ENCODE measurements at regions not wholly inside any gene's neighbourhood (a gene's known extent, or its start where the extent isn't known, plus 50 kb on each side); places are given as distances from the start of the nearest gene placed in this dataset.

DNA sequence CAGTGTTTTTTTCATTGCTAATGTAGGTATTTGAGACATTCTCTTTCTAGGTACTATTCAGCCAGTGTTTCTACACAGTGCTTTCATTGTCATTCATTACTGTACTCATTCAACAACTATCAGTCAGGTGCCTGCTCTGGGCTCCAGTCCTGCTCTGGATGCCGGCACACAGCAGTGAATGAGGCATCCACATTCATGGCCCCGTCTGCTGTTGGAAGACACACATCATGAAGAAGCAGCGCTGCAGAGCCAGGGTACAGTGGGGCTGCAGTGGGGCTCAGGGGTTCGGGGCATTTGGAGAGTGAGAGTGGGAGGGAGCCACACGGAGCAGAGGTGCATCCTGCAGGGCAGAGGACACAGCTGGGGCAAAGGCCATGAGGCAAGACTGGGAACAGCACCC, 737.2 kb upstream of the RAB6C start:
- no peaks in the 10 kb centered on the region for H3K36me3 ChIP-seq
- H3K27ac ChIP-seq, result no peak overlapping the region
- H3K4me1 ChIP-seq (ENCODE audit: control insufficient read depth in 1 of 2, insufficient read depth in 1 of 2, low read depth in 1 of 2, low read length in 1 of 2), result no peaks in the 10 kb centered on the region
- no peak overlapping the region for H3K4me3 ChIP-seq (ENCODE audit: low read depth in 1 of 2, low read length in 1 of 2)
- H3K9me3 ChIP-seq, result no peaks in the 10 kb centered on the region
- no peaks in the 10 kb centered on the region for H3K27me3 ChIP-seq
- TF ChIP-seq, protein P1, sequence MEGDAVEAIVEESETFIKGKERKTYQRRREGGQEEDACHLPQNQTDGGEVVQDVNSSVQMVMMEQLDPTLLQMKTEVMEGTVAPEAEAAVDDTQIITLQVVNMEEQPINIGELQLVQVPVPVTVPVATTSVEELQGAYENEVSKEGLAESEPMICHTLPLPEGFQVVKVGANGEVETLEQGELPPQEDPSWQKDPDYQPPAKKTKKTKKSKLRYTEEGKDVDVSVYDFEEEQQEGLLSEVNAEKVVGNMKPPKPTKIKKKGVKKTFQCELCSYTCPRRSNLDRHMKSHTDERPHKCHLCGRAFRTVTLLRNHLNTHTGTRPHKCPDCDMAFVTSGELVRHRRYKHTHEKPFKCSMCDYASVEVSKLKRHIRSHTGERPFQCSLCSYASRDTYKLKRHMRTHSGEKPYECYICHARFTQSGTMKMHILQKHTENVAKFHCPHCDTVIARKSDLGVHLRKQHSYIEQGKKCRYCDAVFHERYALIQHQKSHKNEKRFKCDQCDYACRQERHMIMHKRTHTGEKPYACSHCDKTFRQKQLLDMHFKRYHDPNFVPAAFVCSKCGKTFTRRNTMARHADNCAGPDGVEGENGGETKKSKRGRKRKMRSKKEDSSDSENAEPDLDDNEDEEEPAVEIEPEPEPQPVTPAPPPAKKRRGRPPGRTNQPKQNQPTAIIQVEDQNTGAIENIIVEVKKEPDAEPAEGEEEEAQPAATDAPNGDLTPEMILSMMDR (IDR thresholded peaks at IDR 0.05), result no peak

DNA sequence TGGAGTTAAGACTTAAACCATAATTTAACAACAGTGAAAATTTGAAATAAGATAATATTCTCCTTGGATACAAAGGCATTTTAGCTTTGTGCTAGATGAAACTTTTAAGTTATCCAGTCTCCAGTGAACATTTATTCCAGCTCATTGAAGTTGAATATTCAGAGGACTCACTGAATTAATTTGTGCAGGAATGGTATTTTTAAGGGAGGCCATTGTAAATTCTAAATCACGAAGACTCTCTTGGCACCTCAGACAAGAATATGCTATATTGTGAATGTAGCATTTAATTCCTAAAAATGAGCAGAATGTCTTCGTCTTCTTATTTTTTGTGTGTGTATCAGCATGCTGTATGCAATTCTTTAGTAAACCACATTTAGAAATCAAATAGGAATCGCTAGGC, 731.7 kb upstream of the RAB6C start:
- Histone ChIP-seq H3K4me1 (ENCODE audit: control insufficient read depth in 1 of 2, insufficient read depth in 1 of 2, low read depth in 1 of 2, low read length in 1 of 2) (no peaks in the 10 kb centered on the region), H3K27me3 (no peaks in the 10 kb centered on the region), H3K36me3 (no peaks in the 10 kb centered on the region), H3K4me3 (ENCODE audit: low read depth in 1 of 2, low read length in 1 of 2) (no peak overlapping the region), H3K27ac (no peak overlapping the region), H3K9me3 (no peaks in the 10 kb centered on the region)
- TF ChIP-seq, protein P1 (IDR thresholded peaks at IDR 0.05), result no peak

DNA sequence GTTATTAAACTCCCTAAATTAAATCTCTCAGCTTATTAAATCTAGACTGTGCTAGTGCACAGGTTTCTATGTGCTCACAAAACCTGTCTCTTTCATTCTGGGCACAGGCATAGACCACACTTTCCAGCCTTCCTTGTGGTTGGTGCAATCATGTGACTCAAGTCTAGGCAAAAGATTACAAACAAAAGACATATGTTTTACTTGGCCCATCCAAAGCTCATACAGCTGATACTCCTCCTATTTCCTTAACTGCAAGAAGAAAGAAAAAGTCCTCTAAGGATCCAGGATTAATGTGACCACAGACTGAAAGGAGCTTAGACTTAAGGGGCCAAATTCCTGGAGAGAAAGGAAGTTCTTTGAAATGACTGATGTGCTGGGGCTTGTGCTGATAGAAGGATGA, 731.3 kb upstream of the RAB6C start:
- no peaks in the 10 kb centered on the region for H3K27me3 ChIP-seq
- no peak overlapping the region for H3K4me3 ChIP-seq (ENCODE audit: low read depth in 1 of 2, low read length in 1 of 2)
- H3K36me3 ChIP-seq, result no peaks in the 10 kb centered on the region
- no peaks in the 10 kb centered on the region for H3K9me3 ChIP-seq
- H3K27ac ChIP-seq, result no peak overlapping the region
- TF ChIP-seq, protein P1 (IDR thresholded peaks at IDR 0.05), result no peak
- no peaks in the 10 kb centered on the region for H3K4me1 ChIP-seq (ENCODE audit: control insufficient read depth in 1 of 2, insufficient read depth in 1 of 2, low read depth in 1 of 2, low read length in 1 of 2)

DNA sequence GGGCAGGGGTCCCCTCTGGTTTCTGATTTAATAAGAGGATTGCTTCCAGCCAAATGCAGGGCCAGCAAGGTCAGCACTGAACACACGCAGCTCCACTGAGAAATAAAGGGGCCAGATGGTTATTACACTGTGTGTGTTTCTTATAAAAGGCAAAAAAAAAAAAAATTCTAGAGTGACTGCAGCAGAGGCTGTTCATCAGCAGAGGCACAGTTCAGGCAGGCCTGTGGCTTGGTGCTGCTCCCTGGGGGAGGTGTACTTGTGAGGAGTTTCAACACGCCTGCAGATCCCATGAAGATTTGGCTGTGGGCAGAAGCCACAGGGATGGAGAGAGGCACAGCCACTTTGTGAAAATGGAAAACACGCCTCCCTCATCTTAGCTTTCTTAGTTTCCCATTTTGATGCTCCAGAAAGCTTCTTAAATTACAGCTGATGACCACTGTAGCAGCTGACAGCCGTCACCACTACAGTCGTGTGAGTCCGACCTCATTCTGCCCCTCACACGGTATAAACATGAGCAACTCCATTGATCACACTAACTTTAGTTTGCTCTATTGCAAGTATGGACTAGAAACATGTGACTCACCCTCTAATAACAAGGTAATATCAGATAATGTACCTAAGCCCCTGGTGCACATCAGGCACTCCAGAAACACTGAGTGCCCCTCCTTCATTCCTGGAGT, 726.5 kb upstream of the RAB6C start:
- TF ChIP-seq, protein P1 (IDR thresholded peaks at IDR 0.05), result no peak
- no peaks in the 10 kb centered on the region for H3K9me3 ChIP-seq
- no peak overlapping the region for H3K27ac ChIP-seq
- no peaks in the 10 kb centered on the region for H3K27me3 ChIP-seq
- no peaks in the 10 kb centered on the region for H3K36me3 ChIP-seq
- no peaks in the 10 kb centered on the region for H3K4me1 ChIP-seq (ENCODE audit: control insufficient read depth in 1 of 2, insufficient read depth in 1 of 2, low read depth in 1 of 2, low read length in 1 of 2)
- no peak overlapping the region for H3K4me3 ChIP-seq (ENCODE audit: low read depth in 1 of 2, low read length in 1 of 2)

DNA sequence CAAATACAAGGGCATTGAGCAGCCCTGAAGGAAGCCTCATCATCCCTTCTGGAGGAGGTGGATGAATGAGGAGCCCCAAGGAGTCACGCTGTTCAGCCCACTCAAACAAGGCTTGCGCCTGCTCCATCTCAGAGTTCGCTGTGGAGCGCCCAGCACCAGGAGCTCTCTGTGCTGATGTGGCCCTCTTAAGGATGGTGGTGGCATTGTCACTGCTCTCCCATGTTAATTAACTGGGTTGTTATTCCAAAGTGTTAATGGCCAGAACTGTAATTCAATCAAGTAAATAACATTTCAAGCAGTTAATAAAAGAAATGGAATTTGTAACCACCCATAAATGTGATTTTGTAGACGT, 726.0 kb upstream of the RAB6C start:
- H3K4me1 ChIP-seq (ENCODE audit: control insufficient read depth in 1 of 2, insufficient read depth in 1 of 2, low read depth in 1 of 2, low read length in 1 of 2), result no peaks in the 10 kb centered on the region
- TF ChIP-seq, protein P1 (IDR thresholded peaks at IDR 0.05), result no peak
- H3K4me3 ChIP-seq (ENCODE audit: low read depth in 1 of 2, low read length in 1 of 2), result no peak overlapping the region
- no peak overlapping the region for H3K27ac ChIP-seq
- H3K27me3 ChIP-seq, result no peaks in the 10 kb centered on the region
- no peaks in the 10 kb centered on the region for H3K9me3 ChIP-seq
- no peaks in the 10 kb centered on the region for H3K36me3 ChIP-seq

DNA sequence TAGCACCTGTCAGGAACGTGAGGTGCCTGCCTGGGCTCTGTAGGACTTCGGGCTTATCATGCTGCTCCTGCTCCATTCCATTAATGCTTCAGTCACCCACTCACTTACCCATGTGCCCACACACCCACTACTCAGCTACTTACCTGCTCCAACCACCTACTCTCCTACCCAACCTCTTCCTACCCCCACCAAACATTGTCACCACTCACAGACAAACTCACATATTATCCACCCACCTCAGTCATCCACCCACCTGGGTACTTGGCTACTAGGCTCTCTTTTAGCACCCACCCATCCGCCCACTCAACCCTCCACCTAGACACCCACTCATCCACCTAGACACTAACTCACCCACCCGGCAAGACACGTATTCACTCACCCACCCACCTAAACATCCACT, 724.7 kb upstream of the RAB6C start:
- Histone ChIP-seq H3K4me1 (ENCODE audit: control insufficient read depth in 1 of 2, insufficient read depth in 1 of 2, low read depth in 1 of 2, low read length in 1 of 2) (no peaks in the 10 kb centered on the region), H3K4me3 (ENCODE audit: low read depth in 1 of 2, low read length in 1 of 2) (no peak overlapping the region), H3K36me3 (no peaks in the 10 kb centered on the region), H3K27ac (no peak overlapping the region), H3K9me3 (no peaks in the 10 kb centered on the region), H3K27me3 (no peaks in the 10 kb centered on the region)
- TF ChIP-seq, protein P1 (IDR thresholded peaks at IDR 0.05), result no peak
